Endodermal cell (in vitro differentiated cells): ENCODE measurements at regions not wholly inside any gene's neighbourhood (a gene's known extent, or its start where the extent isn't known, plus 50 kb on each side); places are given as distances from the start of the nearest gene placed in this dataset.

Source experiments
- DNase-seq: peaks from one replicate; pipeline ENCODE4 v3.0.0-alpha.2; 2017
- H3K27ac ChIP-seq: 2 replicates; pipeline ENCODE4 v1.5.1; 2013; ENCODE audit warnings: mild to moderate bottlenecking, low read depth, low read length, moderate library complexity
- H3K27me3 ChIP-seq: 2 replicates; pipeline ENCODE4 v1.6.1; 2013; ENCODE audit warnings: mild to moderate bottlenecking, low read length, moderate library complexity; ENCODE audit not compliant: insufficient read depth, control insufficient read depth, poor library complexity, severe bottlenecking
- H3K36me3 ChIP-seq: 2 replicates; pipeline ENCODE4 v1.7.0; 2013; ENCODE audit warnings: mild to moderate bottlenecking, low read length, moderate library complexity; ENCODE audit not compliant: control insufficient read depth, insufficient read depth
- H3K4me1 ChIP-seq: one replicate; pipeline ENCODE4 v1.7.0; 2013; ENCODE audit warnings: low read length; ENCODE audit not compliant: control insufficient read depth, insufficient read depth
- H3K4me3 ChIP-seq: 2 replicates; pipeline ENCODE4 v1.5.1; 2013; ENCODE audit warnings: mild to moderate bottlenecking, low read length, moderate library complexity
- H3K9ac ChIP-seq: 2 replicates; pipeline ENCODE4 v1.6.1; 2013; ENCODE audit warnings: mild to moderate bottlenecking, low read length, moderate library complexity; ENCODE audit not compliant: poor library complexity, severe bottlenecking; ENCODE audit errors: extremely low read depth
- H3K9me3 ChIP-seq: 2 replicates; pipeline ENCODE4 v1.6.1; 2013; ENCODE audit warnings: mild to moderate bottlenecking, low read length, moderate library complexity; ENCODE audit not compliant: control insufficient read depth
- H3K27ac Mint-ChIP-seq: 2 replicates; pipeline ENCODE4 v1.8.0; 2020; ENCODE audit warnings: mixed read lengths
- H3K27me3 Mint-ChIP-seq: 2 replicates; pipeline ENCODE4 v1.8.0; 2021; ENCODE audit warnings: mild to moderate bottlenecking, mixed read lengths; ENCODE audit not compliant: insufficient read depth
- H3K36me3 Mint-ChIP-seq: 2 replicates; pipeline ENCODE4 v1.8.0; 2020; ENCODE audit warnings: low read depth, mixed read lengths
- H3K4me1 Mint-ChIP-seq: 2 replicates; pipeline ENCODE4 v1.8.0; 2020; ENCODE audit warnings: mixed read lengths
- H3K4me3 Mint-ChIP-seq: 2 replicates; pipeline ENCODE4 v1.8.0; 2020; ENCODE audit warnings: mild to moderate bottlenecking, moderate library complexity, mixed read lengths
- H3K9me3 Mint-ChIP-seq: 2 replicates; pipeline ENCODE4 v1.8.0; 2020; ENCODE audit warnings: mild to moderate bottlenecking, mixed read lengths
- CTCF ChIP-seq: fragments of 200-600 bp; sonication (generic); conservative IDR thresholded peaks from 2 replicates; pipeline ENCODE4 v1.5.0; 2021; ENCODE audit warnings: antibody characterized with exemption, mild to moderate bottlenecking
- WGBS, 2 experiments: methylation state at CpG; one replicate each; pipeline versions ENCODE4 v1.1.5 to v1.1.7; 2013; ENCODE audit warnings: missing lambda C conversion rate in 2 of 2, mixed read lengths in 1 of 2; ENCODE audit not compliant: insufficient coverage in 1 of 2, insufficient read length in 1 of 2; 5-methylcytosine and 5-hydroxymethylcytosine counted together

GRCh38 chr9:108634672-108635462 lies 220.9 kb downstream of the ACTL7B start:
- Histone ChIP-seq H3K9ac (no peak overlapping the region), H3K36me3 (no peaks in the 10 kb centered on the region), H3K4me3 (no peak overlapping the region), H3K27me3 (peaks cover 34% of the 10 kb centered on the region), H3K4me1 (no peaks in the 10 kb centered on the region), H3K9me3 (no peaks in the 10 kb centered on the region), H3K27ac (no peak overlapping the region)
- peaks cover 14% of the 10 kb centered on the region for H3K4me1 Mint-ChIP-seq
- peaks cover 9% of the 10 kb centered on the region for H3K27me3 Mint-ChIP-seq
- no peaks in the 10 kb centered on the region for H3K36me3 Mint-ChIP-seq
- no peak overlapping the region for H3K27ac Mint-ChIP-seq
- no peak overlapping the region for H3K4me3 Mint-ChIP-seq
- 90 to 93% methylated on average over 7 to 11 of the region's 11 CpGs for WGBS, 2 experiments
- no peak for DNase-seq
- no peak for TF ChIP-seq CTCF
- no peaks in the 10 kb centered on the region for H3K9me3 Mint-ChIP-seq

DNA sequence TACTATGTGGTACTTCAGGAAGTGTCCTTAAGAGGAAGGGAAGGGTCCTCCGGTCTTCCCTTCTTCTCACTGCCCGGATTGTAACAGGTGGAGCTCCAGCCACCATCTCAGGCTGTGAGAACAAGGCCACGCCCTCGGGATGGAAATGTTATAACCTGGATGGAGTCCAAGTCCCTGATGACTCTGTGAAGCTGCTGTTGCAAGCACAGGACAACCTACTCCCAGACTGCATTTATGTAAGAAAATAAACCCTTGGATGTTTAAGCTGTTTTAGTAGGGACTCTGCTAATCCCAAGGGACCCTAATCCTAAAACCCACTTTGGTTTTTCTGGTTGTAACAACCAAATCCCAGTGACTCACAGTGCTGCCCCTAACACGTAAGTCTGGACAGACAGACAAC lies 221.6 kb downstream of the ACTL7B start:
- H3K4me3 ChIP-seq = no peak overlapping the region
- Mint-ChIP-seq H3K27me3 (peaks cover 9% of the 10 kb centered on the region), H3K9me3 (no peaks in the 10 kb centered on the region), H3K4me1 (peaks cover 14% of the 10 kb centered on the region), H3K27ac (no peak overlapping the region), H3K4me3 (no peak overlapping the region), H3K36me3 (no peaks in the 10 kb centered on the region)
- no peak for DNase-seq
- peaks cover 38% of the 10 kb centered on the region for H3K27me3 ChIP-seq
- H3K4me1 ChIP-seq = no peaks in the 10 kb centered on the region
- H3K36me3 ChIP-seq = no peaks in the 10 kb centered on the region
- TF ChIP-seq CTCF = no peak
- WGBS, 2 experiments = 92 to 100% methylated on average over 2 to 5 of the region's 5 CpGs
- no peak overlapping the region for H3K27ac ChIP-seq
- H3K9ac ChIP-seq = no peak overlapping the region
- no peaks in the 10 kb centered on the region for H3K9me3 ChIP-seq

GRCh38 chr9:108631496-108632285 lies 224.1 kb downstream of the ACTL7B start:
- TF ChIP-seq CTCF = no peak
- Histone ChIP-seq H3K27ac (no peak overlapping the region), H3K9ac (no peak overlapping the region), H3K9me3 (no peaks in the 10 kb centered on the region), H3K36me3 (no peaks in the 10 kb centered on the region), H3K4me1 (no peaks in the 10 kb centered on the region), H3K4me3 (no peak overlapping the region), H3K27me3 (peaks cover 53% of the 10 kb centered on the region)
- Mint-ChIP-seq H3K27ac (no peak overlapping the region), H3K9me3 (no peaks in the 10 kb centered on the region), H3K4me1 (peaks cover 13% of the 10 kb centered on the region), H3K4me3 (no peak overlapping the region), H3K36me3 (no peaks in the 10 kb centered on the region), H3K27me3 (peaks cover 20% of the 10 kb centered on the region)
- WGBS, 2 experiments = 95 to 100% methylated on average over 1 to 3 of the region's 3 CpGs
- DNase-seq = no peak
